ENCODE measurements at regions not wholly inside any gene's neighbourhood (a gene's known extent, or its start where the extent isn't known, plus 50 kb on each side); places are given as distances from the start of the nearest gene placed in this dataset.
A peak's percentile ranks its signal among the peaks of the same experiment; 100 is the strongest.

GRCh38 chr10:121337427-121337826 is 260.8 kb downstream of the FGFR2 start:
- no peaks in the 10 kb centered on the region for H3K27me3 ChIP-seq
- peak overlapping the region; percentile 41 for H3K27ac ChIP-seq
- H3K9me3 ChIP-seq (ENCODE audit: low read depth) = no peaks in the 10 kb centered on the region
- DNase-seq (ENCODE audit: low spot score) = no peak
- peaks cover 32% of the 10 kb centered on the region for H3K4me1 ChIP-seq (ENCODE audit: insufficient read depth)
- H3K36me3 ChIP-seq (replicated peaks; ENCODE audit: insufficient read depth, low read depth) = no peaks in the 10 kb centered on the region
- no peak overlapping the region for H3K4me3 ChIP-seq
- H3K4me2 ChIP-seq = peak overlapping the region; percentile 42
- no peaks in the 10 kb centered on the region for H4K20me1 ChIP-seq (ENCODE audit: insufficient read depth, poor library complexity, severe bottlenecking)
- no peaks in the 10 kb centered on the region for H3K79me2 ChIP-seq
- WGBS (ENCODE audit: low lambda C conversion rate, missing lambda C conversion rate) = 54% methylated on average over 5 of the region's 5 CpGs
- TF ChIP-seq EZH2 (IDR thresholded peaks at IDR 0.05; ENCODE audit: borderline replicate concordance) (no peak), EZH2phosphoT487 (IDR thresholded peaks at IDR 0.05; ENCODE audit: low read depth, severe bottlenecking, unreplicated experiment) (no peak)
- TF ChIP-seq, protein P1, sequence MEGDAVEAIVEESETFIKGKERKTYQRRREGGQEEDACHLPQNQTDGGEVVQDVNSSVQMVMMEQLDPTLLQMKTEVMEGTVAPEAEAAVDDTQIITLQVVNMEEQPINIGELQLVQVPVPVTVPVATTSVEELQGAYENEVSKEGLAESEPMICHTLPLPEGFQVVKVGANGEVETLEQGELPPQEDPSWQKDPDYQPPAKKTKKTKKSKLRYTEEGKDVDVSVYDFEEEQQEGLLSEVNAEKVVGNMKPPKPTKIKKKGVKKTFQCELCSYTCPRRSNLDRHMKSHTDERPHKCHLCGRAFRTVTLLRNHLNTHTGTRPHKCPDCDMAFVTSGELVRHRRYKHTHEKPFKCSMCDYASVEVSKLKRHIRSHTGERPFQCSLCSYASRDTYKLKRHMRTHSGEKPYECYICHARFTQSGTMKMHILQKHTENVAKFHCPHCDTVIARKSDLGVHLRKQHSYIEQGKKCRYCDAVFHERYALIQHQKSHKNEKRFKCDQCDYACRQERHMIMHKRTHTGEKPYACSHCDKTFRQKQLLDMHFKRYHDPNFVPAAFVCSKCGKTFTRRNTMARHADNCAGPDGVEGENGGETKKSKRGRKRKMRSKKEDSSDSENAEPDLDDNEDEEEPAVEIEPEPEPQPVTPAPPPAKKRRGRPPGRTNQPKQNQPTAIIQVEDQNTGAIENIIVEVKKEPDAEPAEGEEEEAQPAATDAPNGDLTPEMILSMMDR (IDR thresholded peaks at IDR 0.05; ENCODE audit: poor library complexity) = no peak
- H3K9me2 ChIP-seq (replicated peaks; ENCODE audit: insufficient read depth) = no peaks in the 10 kb centered on the region
- no peak overlapping the region for H2AFZ ChIP-seq

DNA sequence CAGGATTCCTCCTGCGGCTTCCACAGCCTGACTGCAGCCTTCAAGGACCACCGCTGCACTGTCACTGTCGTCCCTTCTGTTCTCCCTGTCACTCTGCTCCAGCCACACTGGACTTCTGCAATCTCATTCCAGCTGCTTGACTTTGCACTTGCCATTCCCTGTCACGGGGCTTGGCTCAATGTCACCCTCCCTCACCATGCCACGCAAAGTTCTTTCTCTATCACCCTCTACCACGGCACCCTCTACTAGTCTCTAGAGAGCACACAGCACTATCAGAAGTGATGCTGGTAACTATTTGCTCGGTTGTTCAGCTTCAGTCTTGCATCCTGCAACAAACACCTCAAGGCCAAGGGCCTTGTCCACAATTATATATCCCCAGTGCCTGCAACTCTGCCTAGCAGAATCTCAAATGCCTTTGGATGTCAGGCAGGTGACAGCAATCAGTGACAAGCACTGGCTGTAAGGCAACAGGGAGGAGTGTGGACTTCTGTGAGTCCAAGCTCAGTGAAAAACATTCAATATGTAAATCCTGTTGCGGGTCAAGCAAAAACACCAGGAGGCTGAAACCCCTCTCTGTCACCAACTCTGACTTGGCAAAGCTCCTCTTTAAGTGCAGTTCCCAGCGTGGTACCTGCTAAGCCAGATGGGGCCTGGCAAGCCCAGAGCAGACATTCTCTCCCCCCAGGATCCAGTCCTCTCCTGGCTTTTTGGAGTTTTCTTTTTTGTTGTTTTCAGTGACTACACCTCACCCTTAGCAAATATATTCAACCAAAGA is 259.9 kb downstream of the FGFR2 start:
- TF ChIP-seq, protein P1 (IDR thresholded peaks at IDR 0.05; ENCODE audit: poor library complexity) = no peak
- no peak for TF ChIP-seq EZH2 (IDR thresholded peaks at IDR 0.05; ENCODE audit: borderline replicate concordance)
- no peak for TF ChIP-seq EZH2phosphoT487 (IDR thresholded peaks at IDR 0.05; ENCODE audit: low read depth, severe bottlenecking, unreplicated experiment)
- DNase-seq (ENCODE audit: low spot score) = no peak
- H4K20me1 ChIP-seq (ENCODE audit: insufficient read depth, poor library complexity, severe bottlenecking) = no peaks in the 10 kb centered on the region

GRCh38 chr10:121339114-121339513 is 259.1 kb downstream of the FGFR2 start:
- Histone ChIP-seq H3K4me3 (no peak overlapping the region), H2AFZ (no peak overlapping the region), H3K27ac (peak overlapping the region; percentile 11), H3K79me2 (no peaks in the 10 kb centered on the region), H3K9me2 (replicated peaks; ENCODE audit: insufficient read depth) (no peaks in the 10 kb centered on the region), H3K36me3 (replicated peaks; ENCODE audit: insufficient read depth, low read depth) (no peaks in the 10 kb centered on the region), H3K4me2 (peak overlapping the region; percentile 6), H3K9me3 (ENCODE audit: low read depth) (no peaks in the 10 kb centered on the region), H4K20me1 (ENCODE audit: insufficient read depth, poor library complexity, severe bottlenecking) (no peaks in the 10 kb centered on the region), H3K4me1 (ENCODE audit: insufficient read depth) (peaks cover 32% of the 10 kb centered on the region), H3K27me3 (no peaks in the 10 kb centered on the region)
- no peak for DNase-seq (ENCODE audit: low spot score)
- WGBS (ENCODE audit: low lambda C conversion rate, missing lambda C conversion rate) = 36% methylated on average over 5 of the region's 5 CpGs
- TF ChIP-seq EZH2 (IDR thresholded peaks at IDR 0.05; ENCODE audit: borderline replicate concordance) (no peak), EZH2phosphoT487 (IDR thresholded peaks at IDR 0.05; ENCODE audit: low read depth, severe bottlenecking, unreplicated experiment) (no peak)
- TF ChIP-seq, protein P1 (IDR thresholded peaks at IDR 0.05; ENCODE audit: poor library complexity) = no peak

More for the DNA sequence above, 259.9 kb downstream of the FGFR2 start:
- no peaks in the 10 kb centered on the region for H3K9me3 ChIP-seq (ENCODE audit: low read depth)
- peak overlapping the region; percentile 6 for H3K4me2 ChIP-seq
- no peak overlapping the region for H3K4me3 ChIP-seq
- peak overlapping the region; percentile 11 for H3K27ac ChIP-seq
- H3K4me1 ChIP-seq (ENCODE audit: insufficient read depth) = peaks cover 32% of the 10 kb centered on the region
- no peaks in the 10 kb centered on the region for H3K36me3 ChIP-seq (replicated peaks; ENCODE audit: insufficient read depth, low read depth)
- H3K9me2 ChIP-seq (replicated peaks; ENCODE audit: insufficient read depth) = no peaks in the 10 kb centered on the region
- no peaks in the 10 kb centered on the region for H3K79me2 ChIP-seq
- WGBS (ENCODE audit: low lambda C conversion rate, missing lambda C conversion rate) = 79% methylated on average over 9 of the region's 9 CpGs
- no peaks in the 10 kb centered on the region for H3K27me3 ChIP-seq
- no peak overlapping the region for H2AFZ ChIP-seq
